ENCODE measurements at regions not wholly inside any gene's neighbourhood (a gene's known extent, or its start where the extent isn't known, plus 50 kb on each side); places are given as distances from the start of the nearest gene placed in this dataset.

DNA sequence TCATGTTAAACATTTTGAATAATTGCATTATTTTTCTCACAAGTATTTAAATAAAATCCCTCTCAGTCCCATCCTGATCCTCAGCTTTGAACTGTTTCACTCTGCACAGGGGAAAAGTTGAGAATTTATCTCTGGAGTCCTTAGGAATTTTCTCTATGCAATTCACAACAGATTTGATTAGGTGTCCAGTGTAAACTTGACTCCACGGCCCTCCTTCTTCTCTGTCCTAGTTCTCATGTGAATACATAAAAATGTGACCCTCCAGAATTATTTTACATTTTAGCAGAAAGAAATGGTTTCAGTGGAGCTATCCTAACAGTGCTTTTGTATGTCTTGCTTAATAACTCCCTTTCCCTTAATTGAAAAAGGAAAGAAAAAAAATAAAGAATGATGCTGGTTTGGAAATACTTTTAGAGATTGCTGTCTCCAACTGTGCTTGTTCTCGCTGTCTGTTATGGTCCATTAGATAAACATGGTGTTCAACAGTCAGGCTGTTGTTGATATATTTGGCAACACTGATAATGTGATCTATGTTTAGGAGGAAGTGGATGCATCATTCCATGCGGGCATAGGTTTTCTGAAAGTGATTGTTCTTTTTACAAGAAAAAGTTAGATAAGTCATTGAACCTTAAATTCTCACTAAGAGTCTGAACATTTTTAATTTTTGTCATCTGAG is 599.4 kb upstream of the CITED2 start:
- TF ChIP-seq CTCF (IDR thresholded peaks at IDR 0.05) (no peak), POLR2A (IDR thresholded peaks at IDR 0.05) (no peak), POLR2AphosphoS5 (IDR thresholded peaks at IDR 0.05) (no peak), EP300 (IDR thresholded peaks at IDR 0.05) (no peak)
- Histone ChIP-seq H3K27me3 (no peaks in the 10 kb centered on the region), H3K36me3 (no peaks in the 10 kb centered on the region), H3K4me1 (peaks cover 2% of the 10 kb centered on the region), H3K4me3 (no peak overlapping the region), H3K9me3 (no peaks in the 10 kb centered on the region), H3K27ac (no peak overlapping the region)
- WGBS, result 50% methylated on average over 3 of the region's 3 CpGs
- DNase-seq (ENCODE audit: low spot score in 2 of 2), result no peak

- Histone ChIP-seq H3K4me3 (no peak overlapping the region), H3K4me1 (no peaks in the 10 kb centered on the region), H3K27me3 (no peaks in the 10 kb centered on the region), H3K36me3 (no peaks in the 10 kb centered on the region), H3K27ac (no peak overlapping the region), H3K9me3 (no peaks in the 10 kb centered on the region)
- WGBS, result 87% methylated on average over 2 of the region's 2 CpGs
- TF ChIP-seq CTCF (IDR thresholded peaks at IDR 0.05), result no peak
- TF ChIP-seq POLR2A (IDR thresholded peaks at IDR 0.05), result no peak
- no peak for TF ChIP-seq EP300 (IDR thresholded peaks at IDR 0.05)
- no peak for TF ChIP-seq POLR2AphosphoS5 (IDR thresholded peaks at IDR 0.05)
- no peak for DNase-seq (ENCODE audit: low spot score in 2 of 2)
These were observed 597.7 kb upstream of the CITED2 start for GRCh38 chr6:139972116-139972515.

DNA sequence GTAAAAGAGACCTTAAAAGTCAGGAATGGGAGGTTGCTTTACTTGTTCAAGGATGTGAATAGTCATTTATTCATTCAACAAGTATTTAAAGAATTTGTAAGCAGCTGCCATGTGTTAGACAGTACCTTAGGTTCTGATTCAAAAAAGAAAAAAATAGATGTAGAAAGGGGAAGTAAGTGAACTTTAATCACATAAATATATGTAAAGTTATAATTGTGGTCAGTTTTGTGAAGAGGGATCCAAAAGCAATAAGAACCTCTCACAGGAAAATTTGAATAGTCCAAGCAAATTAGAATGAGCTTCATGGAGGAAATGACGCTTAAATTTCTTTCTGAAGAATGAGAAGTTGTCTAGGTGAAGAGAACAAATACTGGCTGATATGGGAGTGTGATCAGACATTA is 596.1 kb upstream of the CITED2 start:
- 97% methylated on average over 1 of the region's 1 CpG for WGBS
- TF ChIP-seq CTCF (IDR thresholded peaks at IDR 0.05), result no peak
- no peak for TF ChIP-seq POLR2A (IDR thresholded peaks at IDR 0.05)
- TF ChIP-seq EP300 (IDR thresholded peaks at IDR 0.05), result no peak
- TF ChIP-seq POLR2AphosphoS5 (IDR thresholded peaks at IDR 0.05), result no peak
- Histone ChIP-seq H3K36me3 (no peaks in the 10 kb centered on the region), H3K9me3 (no peaks in the 10 kb centered on the region), H3K27ac (no peak overlapping the region), H3K27me3 (no peaks in the 10 kb centered on the region), H3K4me1 (no peaks in the 10 kb centered on the region), H3K4me3 (no peak overlapping the region)
- no peak for DNase-seq (ENCODE audit: low spot score in 2 of 2)

GRCh38 chr6:139967497-139967896 is 593.0 kb upstream of the CITED2 start:
- Histone ChIP-seq H3K27ac (no peak overlapping the region), H3K9me3 (no peaks in the 10 kb centered on the region)
- no peak for TF ChIP-seq POLR2AphosphoS5 (IDR thresholded peaks at IDR 0.05)
- no peak for TF ChIP-seq EP300 (IDR thresholded peaks at IDR 0.05)
- no peak for TF ChIP-seq POLR2A (IDR thresholded peaks at IDR 0.05)
- no peak for TF ChIP-seq CTCF (IDR thresholded peaks at IDR 0.05)

GRCh38 chr6:139965393-139965792 is 590.9 kb upstream of the CITED2 start:
- Histone ChIP-seq H3K27me3 (no peaks in the 10 kb centered on the region), H3K4me3 (no peak overlapping the region), H3K27ac (no peak overlapping the region), H3K36me3 (no peaks in the 10 kb centered on the region), H3K4me1 (no peaks in the 10 kb centered on the region), H3K9me3 (no peaks in the 10 kb centered on the region)
- DNase-seq (ENCODE audit: low spot score in 2 of 2), result no peak
- TF ChIP-seq POLR2A (IDR thresholded peaks at IDR 0.05) (no peak), EP300 (IDR thresholded peaks at IDR 0.05) (no peak), CTCF (IDR thresholded peaks at IDR 0.05) (no peak), POLR2AphosphoS5 (IDR thresholded peaks at IDR 0.05) (no peak)

More at GRCh38 chr6:139967497-139967896, 593.0 kb upstream of the CITED2 start:
- Histone ChIP-seq H3K36me3 (no peaks in the 10 kb centered on the region), H3K4me1 (no peaks in the 10 kb centered on the region), H3K4me3 (no peak overlapping the region), H3K27me3 (no peaks in the 10 kb centered on the region)
- no peak for DNase-seq (ENCODE audit: low spot score in 2 of 2)
